RWPE1 (cell line): ENCODE measurements at regions not wholly inside any gene's neighbourhood (a gene's known extent, or its start where the extent isn't known, plus 50 kb on each side); places are given as distances from the start of the nearest gene placed in this dataset.
"Not testable (repeated sequence)": the region's sequence is repeated elsewhere in the genome, so short reads cannot be mapped to it uniquely, and the experiment has no call there.

Experiments used
- CTCF ChIA-PET: fragments of 350-600 bp; sonication (Branson Sonifier 250); formaldehyde crosslinking; extraction: SDS; loops from one replicate; lab custom pipeline; 2021; lab: Yijun Ruan, JAX
- POLR2A ChIA-PET: fragments of 400-600 bp; formaldehyde crosslinking; extraction: SDS; loops from one replicate; lab custom pipeline; 2020; ENCODE audit warnings: antibody characterized with exemption; ENCODE audit not compliant: low non-redundant PET; lab: Yijun Ruan, JAX
- DNase-seq: peaks from one replicate; pipeline ENCODE4 v3.0.0; 2012; ENCODE audit warnings: low spot score
- H3K27ac ChIP-seq: fragments of 450-650 bp; 2 replicates; pipeline ENCODE4 v1.5.1; 2017
- CTCF ChIP-seq: fragments of 450-650 bp; conservative IDR thresholded peaks from 2 replicates; pipeline ENCODE4 v1.5.1; 2017; ENCODE audit warnings: low read depth, mild to moderate bottlenecking

- no peak for TF ChIP-seq CTCF
- no peak for DNase-seq
- ChIA-PET POLR2A (no interaction called here), CTCF (no interaction called here)
- H3K27ac ChIP-seq, result no peak overlapping the region
Observed at GRCh38 chr22:33167998-33168790, 110.0 kb upstream of the SYN3 start.

- H3K27ac ChIP-seq, result no peak overlapping the region
- TF ChIP-seq CTCF, result no peak
- DNase-seq, result no peak
- POLR2A ChIA-PET, result no interaction called here
- CTCF ChIA-PET, result no interaction called here
Observed at GRCh38 chr22:33166206-33166605, 108.0 kb upstream of the SYN3 start.

GRCh38 chr22:33163815-33164214, 105.6 kb upstream of the SYN3 start:
- POLR2A ChIA-PET, result no interaction called here
- CTCF ChIA-PET, result no interaction called here

GRCh38 chr22:33162196-33162595, 104.0 kb upstream of the SYN3 start:
- DNase-seq, result no peak
- CTCF ChIA-PET, result no interaction called here
- no peak for TF ChIP-seq CTCF
- POLR2A ChIA-PET, result no interaction called here
- H3K27ac ChIP-seq, result no peak overlapping the region

More at GRCh38 chr22:33163815-33164214, 105.6 kb upstream of the SYN3 start:
- no peak for DNase-seq
- no peak overlapping the region for H3K27ac ChIP-seq
- no peak for TF ChIP-seq CTCF

GRCh38 chr22:33160525-33160924, 102.3 kb upstream of the SYN3 start:
- no peak for TF ChIP-seq CTCF
- POLR2A ChIA-PET, result no interaction called here
- no peak overlapping the region for H3K27ac ChIP-seq
- no peak for DNase-seq
- CTCF ChIA-PET, result interaction anchor here (0.5 kb wide), 1 partner anchor 1478 kb away, joined by 3 read pairs; no protein-coding TSS in a partner anchor

- H3K27ac ChIP-seq, CTCF ChIA-PET, DNase-seq, POLR2A ChIA-PET: not testable (repeated sequence)
Observed at GRCh38 chr22:33154967-33155366, 96.8 kb upstream of the SYN3 start.

- POLR2A ChIA-PET, result no interaction called here
- CTCF ChIA-PET, result no interaction called here
- no peak for TF ChIP-seq CTCF
- no peak overlapping the region for H3K27ac ChIP-seq
- no peak for DNase-seq
Observed at GRCh38 chr22:33149611-33150010, 91.4 kb upstream of the SYN3 start.
